Activated T-helper 17 cell treated with anti-CD3 and anti-CD28 coated beads, Interleukin-2, amount 50 U/mL, for 72 hours (primary cell): ENCODE measurements at regions not wholly inside any gene's neighbourhood (a gene's known extent, or its start where the extent isn't known, plus 50 kb on each side); places are given as distances from the start of the nearest gene placed in this dataset.

Experiments used
- ATAC-seq: fragments of 150-1000 bp; cut with Tn5 transposase; replicated peaks from 2 replicates; pipeline ENCODE4 v1.10.0; 2021; ENCODE audit warnings: mild to moderate bottlenecking, moderate library complexity
- H3K27ac Mint-ChIP-seq: one replicate; pipeline ENCODE4 v1.8.0; 2022; ENCODE audit warnings: mixed read lengths
- H3K27me3 Mint-ChIP-seq: one replicate; pipeline ENCODE4 v1.8.0; 2022; ENCODE audit warnings: mixed read lengths
- H3K36me3 Mint-ChIP-seq: one replicate; pipeline ENCODE4 v1.8.0; 2022; ENCODE audit warnings: low read depth, mild to moderate bottlenecking, mixed read lengths
- H3K4me1 Mint-ChIP-seq: one replicate; pipeline ENCODE4 v1.8.0; 2022; ENCODE audit warnings: mixed read lengths
- H3K4me3 Mint-ChIP-seq: one replicate; pipeline ENCODE4 v1.8.0; 2022; ENCODE audit warnings: mild to moderate bottlenecking, mixed read lengths
- H3K9me3 Mint-ChIP-seq: one replicate; pipeline ENCODE4 v1.8.0; 2022; ENCODE audit warnings: mixed read lengths

DNA sequence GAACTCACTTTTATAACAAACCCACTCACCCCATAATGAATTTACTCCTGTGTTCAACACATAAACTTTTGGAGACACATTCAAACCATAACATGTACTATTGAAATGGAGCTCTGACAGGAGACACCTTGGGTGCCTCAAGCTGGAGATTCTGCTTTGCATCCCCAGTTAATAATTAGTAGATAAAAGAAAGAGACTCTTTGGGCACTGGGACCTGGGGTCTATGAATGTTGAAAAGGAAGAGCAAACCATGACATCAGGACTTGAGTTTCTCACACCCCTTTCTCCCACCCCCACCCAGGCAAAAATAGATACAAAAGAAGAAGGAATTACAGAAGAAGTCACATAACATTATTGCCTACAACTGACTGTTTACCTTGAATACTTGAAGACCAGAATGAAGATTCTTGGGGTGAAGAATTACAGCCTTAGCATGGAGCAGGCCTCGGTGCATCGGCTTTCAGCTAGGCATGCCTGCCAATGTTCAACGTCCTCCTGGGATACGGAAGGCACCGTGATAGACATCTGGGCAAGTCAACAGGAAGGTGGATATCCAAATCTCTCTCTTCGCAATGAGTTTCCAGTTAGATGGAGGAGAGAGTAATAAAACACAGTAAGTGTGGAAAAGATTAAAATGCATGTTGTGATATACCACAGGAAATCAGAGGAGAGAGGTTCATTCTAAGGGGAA, 316.0 kb downstream of the TRIML1 start:
- Mint-ChIP-seq H3K4me1 (no peaks in the 10 kb centered on the region), H3K9me3 (peaks cover 18% of the 10 kb centered on the region), H3K27ac (no peak overlapping the region), H3K27me3 (no peaks in the 10 kb centered on the region), H3K36me3 (no peaks in the 10 kb centered on the region), H3K4me3 (no peak overlapping the region)
- no peak for ATAC-seq

- H3K36me3 Mint-ChIP-seq: no peaks in the 10 kb centered on the region
- no peaks in the 10 kb centered on the region for H3K4me1 Mint-ChIP-seq
- peaks cover 35% of the 10 kb centered on the region for H3K9me3 Mint-ChIP-seq
- ATAC-seq: no peak
- no peak overlapping the region for H3K27ac Mint-ChIP-seq
- no peak overlapping the region for H3K4me3 Mint-ChIP-seq
- no peaks in the 10 kb centered on the region for H3K27me3 Mint-ChIP-seq
Measured at GRCh38 chr4:188459381-188459780, 320.1 kb downstream of the TRIML1 start.

GRCh38 chr4:188463909-188464308, 324.7 kb downstream of the TRIML1 start:
- H3K36me3 Mint-ChIP-seq: no peaks in the 10 kb centered on the region
- H3K27ac Mint-ChIP-seq: no peak overlapping the region
- peaks cover 17% of the 10 kb centered on the region for H3K9me3 Mint-ChIP-seq
- no peak overlapping the region for H3K4me3 Mint-ChIP-seq
- no peaks in the 10 kb centered on the region for H3K27me3 Mint-ChIP-seq
- H3K4me1 Mint-ChIP-seq: no peaks in the 10 kb centered on the region
- no peak for ATAC-seq

DNA sequence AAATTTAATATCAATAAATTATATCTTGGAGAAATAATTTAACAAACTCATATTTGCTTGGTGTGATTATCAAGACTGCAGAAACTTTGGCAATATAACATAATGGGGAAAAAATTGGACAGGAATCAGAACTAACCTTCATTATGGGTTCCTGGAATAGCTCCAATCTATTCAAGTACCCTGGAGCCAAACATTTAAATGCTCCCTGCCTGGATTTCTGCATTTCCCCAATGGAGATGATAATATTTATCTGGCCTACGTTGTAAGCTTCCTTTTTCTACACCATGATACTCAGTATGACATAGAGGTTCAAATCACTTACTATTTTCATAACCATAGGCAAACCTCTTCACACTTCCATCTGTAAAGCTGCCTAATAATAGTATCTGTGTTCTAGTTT, 326.8 kb downstream of the TRIML1 start:
- no peaks in the 10 kb centered on the region for H3K27me3 Mint-ChIP-seq
- H3K27ac Mint-ChIP-seq: no peak overlapping the region
- no peak overlapping the region for H3K4me3 Mint-ChIP-seq

GRCh38 chr4:188484256-188484655, 345.0 kb downstream of the TRIML1 start:
- Mint-ChIP-seq H3K27ac (no peak overlapping the region), H3K9me3 (peaks cover 12% of the 10 kb centered on the region), H3K36me3 (no peaks in the 10 kb centered on the region), H3K4me3 (no peak overlapping the region), H3K4me1 (no peaks in the 10 kb centered on the region), H3K27me3 (no peaks in the 10 kb centered on the region)
- no peak for ATAC-seq

More for the DNA sequence above, 326.8 kb downstream of the TRIML1 start:
- no peak for ATAC-seq
- Mint-ChIP-seq H3K4me1 (no peaks in the 10 kb centered on the region), H3K9me3 (peaks cover 16% of the 10 kb centered on the region), H3K36me3 (no peaks in the 10 kb centered on the region)

- Mint-ChIP-seq H3K9me3 (peaks cover 7% of the 10 kb centered on the region), H3K27me3 (no peaks in the 10 kb centered on the region)
Measured at GRCh38 chr4:188485906-188486305, 346.7 kb downstream of the TRIML1 start.

GRCh38 chr4:188492886-188493285, 353.6 kb downstream of the TRIML1 start:
- no peaks in the 10 kb centered on the region for H3K27me3 Mint-ChIP-seq
- no peak overlapping the region for H3K4me3 Mint-ChIP-seq
- no peak overlapping the region for H3K27ac Mint-ChIP-seq
- ATAC-seq: no peak
- H3K36me3 Mint-ChIP-seq: no peaks in the 10 kb centered on the region
- no peaks in the 10 kb centered on the region for H3K9me3 Mint-ChIP-seq
- H3K4me1 Mint-ChIP-seq: no peaks in the 10 kb centered on the region

More at GRCh38 chr4:188485906-188486305, 346.7 kb downstream of the TRIML1 start:
- Mint-ChIP-seq H3K36me3 (no peaks in the 10 kb centered on the region), H3K27ac (no peak overlapping the region), H3K4me3 (no peak overlapping the region), H3K4me1 (no peaks in the 10 kb centered on the region)
- no peak for ATAC-seq

- no peak for ATAC-seq
- H3K36me3 Mint-ChIP-seq: no peaks in the 10 kb centered on the region
- no peak overlapping the region for H3K27ac Mint-ChIP-seq
- no peak overlapping the region for H3K4me3 Mint-ChIP-seq
- no peaks in the 10 kb centered on the region for H3K4me1 Mint-ChIP-seq
- peaks cover 11% of the 10 kb centered on the region for H3K9me3 Mint-ChIP-seq
- no peaks in the 10 kb centered on the region for H3K27me3 Mint-ChIP-seq
Measured at GRCh38 chr4:188495169-188495568, 355.9 kb downstream of the TRIML1 start.

DNA sequence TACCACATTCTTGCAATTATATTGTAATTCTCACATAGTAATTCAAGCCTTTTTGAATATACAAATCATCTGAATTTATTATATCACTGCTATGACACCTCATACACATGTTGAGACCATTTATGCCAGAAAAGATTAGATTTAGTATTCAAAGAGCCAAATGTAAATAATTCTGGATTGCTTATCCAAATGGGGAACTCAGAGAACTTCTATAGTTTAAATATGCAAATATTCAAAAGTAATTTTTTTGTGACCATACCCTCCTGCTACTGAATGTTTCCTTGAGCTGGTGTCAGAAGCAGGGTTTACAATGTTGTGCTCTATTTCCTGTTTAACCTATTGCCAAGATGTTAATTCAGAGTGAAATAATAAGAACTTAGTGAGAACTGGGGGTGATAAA, 372.2 kb downstream of the TRIML1 start:
- H3K9me3 Mint-ChIP-seq: peaks cover 46% of the 10 kb centered on the region
- no peaks in the 10 kb centered on the region for H3K4me1 Mint-ChIP-seq
- H3K4me3 Mint-ChIP-seq: no peak overlapping the region
- no peaks in the 10 kb centered on the region for H3K27me3 Mint-ChIP-seq
- H3K27ac Mint-ChIP-seq: no peak overlapping the region
- ATAC-seq: no peak
- H3K36me3 Mint-ChIP-seq: no peaks in the 10 kb centered on the region

DNA sequence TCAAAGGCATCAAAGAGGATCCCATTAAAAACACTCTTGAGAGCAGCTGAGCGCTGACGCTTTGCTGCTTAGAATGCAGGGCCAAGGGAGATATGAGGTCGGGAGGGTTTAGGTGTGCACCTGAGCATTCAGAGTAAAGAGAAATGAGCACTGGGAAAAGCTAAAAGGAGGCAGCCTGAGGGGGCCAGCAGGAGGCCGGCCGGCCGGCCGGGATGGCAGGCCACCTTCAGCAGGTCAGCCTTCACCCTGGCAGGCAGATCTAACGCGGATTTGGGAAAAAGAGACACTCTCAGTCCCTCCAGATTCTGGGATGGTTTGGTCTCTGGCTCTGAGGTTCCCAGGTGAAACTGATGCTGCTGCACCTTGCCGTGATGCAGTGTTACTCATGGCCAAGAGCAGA, 393.5 kb downstream of the TRIML1 start:
- no peaks in the 10 kb centered on the region for H3K36me3 Mint-ChIP-seq
- no peak for ATAC-seq
- no peak overlapping the region for H3K27ac Mint-ChIP-seq
- H3K4me1 Mint-ChIP-seq: no peaks in the 10 kb centered on the region
- no peak overlapping the region for H3K4me3 Mint-ChIP-seq
- no peaks in the 10 kb centered on the region for H3K27me3 Mint-ChIP-seq
- H3K9me3 Mint-ChIP-seq: peaks cover 15% of the 10 kb centered on the region

- ATAC-seq: no peak
- H3K4me1 Mint-ChIP-seq: no peaks in the 10 kb centered on the region
- H3K27me3 Mint-ChIP-seq: no peaks in the 10 kb centered on the region
- peaks cover 18% of the 10 kb centered on the region for H3K9me3 Mint-ChIP-seq
- H3K4me3 Mint-ChIP-seq: no peak overlapping the region
- no peak overlapping the region for H3K27ac Mint-ChIP-seq
- no peaks in the 10 kb centered on the region for H3K36me3 Mint-ChIP-seq
Measured at GRCh38 chr4:188534297-188534696, 395.1 kb downstream of the TRIML1 start.

GRCh38 chr4:188534917-188535316, 395.7 kb downstream of the TRIML1 start:
- Mint-ChIP-seq H3K36me3 (no peaks in the 10 kb centered on the region), H3K27ac (no peak overlapping the region), H3K9me3 (peaks cover 19% of the 10 kb centered on the region), H3K27me3 (no peaks in the 10 kb centered on the region), H3K4me3 (no peak overlapping the region), H3K4me1 (no peaks in the 10 kb centered on the region)
- no peak for ATAC-seq

DNA sequence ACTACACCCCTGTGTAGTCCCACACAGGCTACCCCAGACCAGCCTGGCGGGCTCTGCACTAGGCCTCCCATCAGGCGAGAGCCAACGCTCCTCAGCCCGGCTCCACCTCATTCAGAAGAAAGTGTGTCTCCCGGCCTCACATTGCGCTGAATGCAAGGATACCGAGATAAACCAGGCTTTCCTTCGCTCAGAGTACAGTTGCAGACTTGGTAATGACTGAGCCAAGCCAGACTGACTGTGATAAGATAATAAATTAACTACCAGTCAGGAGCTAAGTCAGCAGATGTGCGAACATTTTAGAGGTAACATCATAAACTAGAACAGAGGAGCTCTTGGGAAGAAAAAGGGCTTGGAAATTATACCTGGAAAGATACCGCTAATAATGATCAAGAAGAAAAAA, 397.6 kb downstream of the TRIML1 start:
- no peaks in the 10 kb centered on the region for H3K27me3 Mint-ChIP-seq
- ATAC-seq: no peak
- H3K4me1 Mint-ChIP-seq: no peaks in the 10 kb centered on the region
- no peaks in the 10 kb centered on the region for H3K36me3 Mint-ChIP-seq
- peaks cover 15% of the 10 kb centered on the region for H3K9me3 Mint-ChIP-seq
- no peak overlapping the region for H3K27ac Mint-ChIP-seq
- no peak overlapping the region for H3K4me3 Mint-ChIP-seq

- Mint-ChIP-seq H3K4me1 (no peaks in the 10 kb centered on the region), H3K36me3 (no peaks in the 10 kb centered on the region), H3K9me3 (peaks cover 11% of the 10 kb centered on the region), H3K27me3 (no peaks in the 10 kb centered on the region), H3K4me3 (no peak overlapping the region), H3K27ac (no peak overlapping the region)
- no peak for ATAC-seq
Measured at GRCh38 chr4:188550296-188550695, 411.1 kb downstream of the TRIML1 start.

DNA sequence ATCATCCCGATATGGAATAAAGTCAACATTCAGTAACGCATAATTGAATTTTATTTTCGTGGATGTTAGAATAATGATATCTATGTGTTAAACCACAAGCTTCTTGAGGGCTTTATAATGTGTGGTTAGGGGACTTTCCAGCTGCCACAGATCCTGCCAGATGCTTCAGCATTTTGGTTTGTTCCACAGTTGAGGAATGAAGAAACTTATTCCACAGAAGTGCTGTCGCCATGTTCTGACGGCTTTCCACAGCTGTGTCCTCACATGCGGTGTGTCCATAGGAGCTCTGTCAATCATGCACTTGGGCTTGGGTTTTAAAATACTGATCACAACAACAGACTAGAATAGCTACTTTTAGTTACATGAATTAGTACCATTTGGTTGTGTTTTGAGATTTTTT, 411.9 kb downstream of the TRIML1 start:
- Mint-ChIP-seq H3K27me3 (no peaks in the 10 kb centered on the region), H3K36me3 (no peaks in the 10 kb centered on the region), H3K4me3 (no peak overlapping the region), H3K9me3 (peaks cover 12% of the 10 kb centered on the region), H3K4me1 (no peaks in the 10 kb centered on the region), H3K27ac (no peak overlapping the region)
- no peak for ATAC-seq
